ENCODE measurements at regions not wholly inside any gene's neighbourhood (a gene's known extent, or its start where the extent isn't known, plus 50 kb on each side); places are given as distances from the start of the nearest gene placed in this dataset.

GRCh38 chr5:61823781-61824180, 482.2 kb upstream of the KIF2A start:
- DNase-seq (ENCODE audit: low read depth in 2 of 2): no peak

- DNase-seq (ENCODE audit: low read depth in 2 of 2): no peak
Observed at GRCh38 chr5:61824396-61824795, 481.6 kb upstream of the KIF2A start.

GRCh38 chr5:61827445-61827975, 478.5 kb upstream of the KIF2A start:
- DNase-seq (ENCODE audit: low read depth in 2 of 2): no peak

DNA sequence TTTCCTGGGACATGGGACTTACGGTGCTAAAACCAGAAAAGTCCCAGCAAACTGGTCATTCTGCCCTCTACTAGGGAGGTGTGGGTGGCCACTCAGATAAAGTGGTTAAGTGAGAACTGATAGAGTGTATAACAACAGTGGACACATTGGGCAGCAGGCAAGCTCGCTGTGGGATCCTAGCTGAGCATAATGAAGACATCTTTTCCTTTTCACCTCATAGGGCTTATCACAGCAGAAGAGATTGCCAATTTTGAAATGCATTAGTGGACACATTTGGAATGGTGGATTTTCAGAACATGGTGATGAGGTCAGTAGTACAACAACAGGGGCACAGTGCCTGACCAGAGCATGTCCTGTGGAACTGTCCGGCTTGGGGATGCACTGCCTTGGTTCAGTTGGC, 477.1 kb upstream of the KIF2A start:
- DNase-seq (ENCODE audit: low read depth in 2 of 2): no peak

GRCh38 chr5:61831736-61832135, 474.3 kb upstream of the KIF2A start:
- no peak for DNase-seq (ENCODE audit: low read depth in 2 of 2)

DNA sequence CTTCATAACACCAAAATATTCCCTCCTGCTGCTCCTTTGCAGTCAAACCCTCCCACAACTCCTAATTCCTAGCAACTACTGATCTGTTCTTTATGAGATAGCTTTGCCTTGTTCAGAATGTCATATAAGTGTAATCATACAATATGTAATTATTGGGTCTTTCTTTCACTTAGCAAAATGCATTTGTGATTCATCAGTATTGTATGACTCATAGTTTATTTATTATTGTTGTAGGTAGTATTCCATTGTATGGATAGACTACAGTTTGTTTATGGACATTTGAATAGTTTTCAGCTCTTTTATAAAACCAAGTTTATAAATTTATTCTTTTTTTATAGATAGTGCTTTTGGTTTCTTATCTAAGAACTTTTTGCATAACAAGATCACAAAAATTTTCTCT, 468.2 kb upstream of the KIF2A start:
- DNase-seq (ENCODE audit: low read depth in 2 of 2): no peak

GRCh38 chr5:61840361-61840760, 465.6 kb upstream of the KIF2A start:
- DNase-seq (ENCODE audit: low read depth in 2 of 2): no peak

GRCh38 chr5:61842840-61843239, 463.2 kb upstream of the KIF2A start:
- DNase-seq (ENCODE audit: low read depth in 2 of 2): no peak

DNA sequence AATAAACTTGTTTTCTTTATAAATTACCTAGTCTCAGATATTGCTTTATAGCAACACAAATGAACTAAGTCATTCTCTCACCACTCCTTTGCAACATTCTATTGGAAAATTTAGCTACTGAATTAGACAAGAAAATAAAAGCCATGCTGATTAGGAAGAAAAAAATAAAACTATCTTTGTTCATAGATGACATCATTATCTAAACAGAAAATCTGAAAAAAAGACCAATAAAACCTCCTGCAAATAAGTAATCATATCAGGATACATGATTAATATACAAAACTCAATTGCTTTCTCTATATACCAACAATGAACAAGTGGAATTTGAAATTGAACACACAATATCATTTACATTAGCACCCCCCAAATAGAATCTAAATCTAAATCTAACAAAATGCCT, 455.3 kb upstream of the KIF2A start:
- DNase-seq (ENCODE audit: low read depth in 2 of 2): no peak

DNA sequence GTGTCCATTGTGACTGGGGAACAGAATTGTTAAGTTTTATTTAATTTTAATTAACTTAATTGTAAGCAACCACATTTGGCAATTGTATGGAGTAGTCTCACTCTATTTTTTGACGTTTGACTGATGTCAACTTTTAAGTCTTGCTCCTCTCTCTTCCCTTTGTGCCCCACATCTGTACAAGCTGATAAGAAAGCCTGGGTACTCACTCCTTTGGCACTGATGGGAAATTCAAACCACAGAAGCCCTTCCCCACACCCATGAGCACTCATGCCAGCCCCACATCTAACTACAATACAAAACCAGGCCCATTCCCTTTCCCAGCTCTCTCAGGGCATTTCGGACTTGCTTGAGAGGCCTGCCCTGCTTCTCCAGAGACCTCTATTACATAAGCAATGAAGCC, 451.5 kb upstream of the KIF2A start:
- no peak for DNase-seq (ENCODE audit: low read depth in 2 of 2)

- DNase-seq (ENCODE audit: low read depth in 2 of 2): no peak
Observed at GRCh38 chr5:61860978-61861377, 445.0 kb upstream of the KIF2A start.

- DNase-seq (ENCODE audit: low read depth in 2 of 2): no peak
Observed at GRCh38 chr5:61866930-61867329, 439.1 kb upstream of the KIF2A start.

GRCh38 chr5:61869333-61869732, 436.7 kb upstream of the KIF2A start:
- DNase-seq (ENCODE audit: low read depth in 2 of 2): no peak

DNA sequence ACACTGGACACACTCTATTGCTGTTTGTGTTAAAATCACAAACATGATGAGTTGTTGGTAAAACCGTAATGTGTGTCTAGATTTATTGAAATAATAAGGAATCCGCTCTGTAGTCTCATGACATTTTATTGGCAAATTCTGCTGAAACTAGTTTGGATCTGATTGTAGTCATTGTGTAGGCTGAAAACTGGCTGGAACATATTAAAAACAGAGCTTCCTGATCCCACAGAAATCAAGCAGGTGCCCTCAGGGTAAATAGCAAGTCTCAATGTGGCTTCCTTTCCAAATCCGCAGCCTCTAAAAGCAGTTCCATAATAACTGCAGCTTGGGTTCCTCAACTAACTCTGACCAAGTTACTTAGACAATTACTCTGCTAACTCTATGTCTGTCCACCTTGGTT, 427.5 kb upstream of the KIF2A start:
- no peak for DNase-seq (ENCODE audit: low read depth in 2 of 2)

DNA sequence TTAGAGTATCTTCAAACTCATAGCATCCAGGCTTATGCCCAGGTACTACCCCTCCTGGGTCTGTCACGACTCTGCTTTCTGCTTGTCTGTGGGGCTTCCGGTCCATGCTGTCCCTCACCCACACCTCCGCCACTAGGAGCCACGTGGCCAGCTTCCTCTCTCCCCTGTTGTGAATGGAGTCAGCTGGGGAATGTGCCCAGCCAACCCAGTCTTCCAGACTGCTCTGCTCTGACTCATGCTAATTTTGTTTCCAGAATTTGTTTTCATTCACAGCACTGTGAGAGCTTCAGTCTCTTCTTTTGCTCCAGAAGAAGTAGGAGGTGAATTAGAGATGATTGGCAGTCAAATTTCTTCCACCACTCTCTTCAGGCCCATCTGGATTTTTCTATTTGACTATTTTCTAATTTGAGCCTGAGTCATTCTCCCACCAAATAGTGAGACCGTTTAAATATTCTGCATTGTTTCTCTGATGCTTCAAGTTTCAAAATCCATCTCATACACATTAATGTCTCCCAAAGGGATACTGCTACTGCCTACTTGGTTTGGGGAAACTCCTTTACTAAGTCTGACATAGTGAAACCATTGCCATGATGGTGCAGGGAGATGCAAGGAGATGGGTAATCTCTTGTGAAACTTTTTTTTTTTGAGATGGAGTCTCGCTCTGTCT, 424.1 kb upstream of the KIF2A start:
- DNase-seq (ENCODE audit: low read depth in 2 of 2): no peak

DNA sequence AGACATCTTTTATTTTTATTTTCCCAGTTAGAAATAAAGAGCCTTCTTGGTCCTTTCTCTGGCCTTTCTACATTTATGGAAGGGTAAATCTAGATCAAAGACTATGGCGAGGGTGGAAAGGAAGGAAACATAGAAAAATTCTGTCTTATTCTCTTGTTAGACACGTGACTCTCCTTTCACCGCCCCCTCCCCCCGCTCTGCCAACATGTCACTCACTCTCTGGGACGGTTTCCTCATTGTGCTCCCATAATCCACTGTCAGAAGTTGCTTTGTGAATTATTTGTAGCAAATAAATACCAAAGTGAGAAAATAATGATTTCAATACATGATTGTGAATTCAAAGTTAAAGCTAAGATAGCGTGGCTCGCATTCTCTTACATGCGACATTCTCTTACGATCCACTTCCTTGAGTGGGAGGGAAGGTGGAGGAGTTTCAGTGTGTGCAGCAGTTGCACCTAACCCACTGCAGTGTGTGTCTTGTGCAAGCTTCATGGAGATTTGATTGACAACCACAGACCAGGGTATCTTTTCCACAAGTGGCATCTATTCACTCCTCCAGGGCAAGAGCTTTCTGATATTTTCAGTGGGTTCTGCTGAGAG, 423.0 kb upstream of the KIF2A start:
- DNase-seq (ENCODE audit: low read depth in 2 of 2): no peak

DNA sequence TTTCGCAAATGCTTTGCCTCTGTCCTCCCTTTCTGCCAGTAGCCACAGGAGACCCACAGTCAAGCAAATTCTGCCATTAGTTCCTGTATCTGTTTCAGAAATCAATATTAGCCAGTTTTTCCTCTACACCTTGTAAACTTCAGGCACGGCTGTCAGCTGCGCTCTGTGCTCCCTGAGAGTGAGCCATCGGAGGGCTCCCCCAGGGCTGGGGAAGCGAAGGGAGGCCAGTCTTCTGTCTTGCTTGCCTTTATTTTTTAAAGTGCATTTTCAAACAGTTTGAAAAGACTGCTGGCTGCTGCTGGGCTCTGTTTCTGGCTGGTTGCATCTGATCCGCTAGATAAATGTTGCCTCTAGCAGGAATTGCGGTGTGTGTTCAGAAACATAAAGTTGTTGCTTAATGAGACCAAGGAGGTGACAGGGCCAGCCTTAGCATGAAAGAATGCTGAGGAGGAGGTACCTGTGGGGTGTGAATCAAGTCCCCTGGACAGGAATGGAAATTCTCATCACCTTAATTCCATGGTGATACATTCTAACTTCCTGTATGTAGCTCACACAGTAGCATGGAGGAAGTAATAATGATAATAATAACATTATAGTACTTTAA, 421.7 kb upstream of the KIF2A start:
- DNase-seq (ENCODE audit: low read depth in 2 of 2): no peak

GRCh38 chr5:61886214-61886613, 419.8 kb upstream of the KIF2A start:
- DNase-seq (ENCODE audit: low read depth in 2 of 2): no peak

DNA sequence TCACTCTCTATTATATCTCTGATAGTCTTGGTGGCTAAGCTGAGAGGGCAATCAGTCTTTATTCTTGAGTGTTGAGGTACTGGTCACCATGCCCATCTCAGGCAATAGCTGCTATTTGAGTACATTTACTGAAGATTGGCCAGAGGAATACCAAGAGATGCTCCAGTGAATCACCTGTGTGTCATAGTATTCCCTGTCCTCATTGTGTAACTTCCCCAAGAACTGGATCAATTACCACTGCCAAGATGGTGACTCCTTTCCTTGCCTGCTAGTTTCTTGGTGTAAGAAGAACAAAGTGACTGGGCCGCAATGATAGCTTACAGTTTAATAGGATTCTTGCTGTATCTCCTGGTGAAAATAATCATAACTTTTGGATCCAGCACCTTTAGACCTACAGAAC, 418.7 kb upstream of the KIF2A start:
- DNase-seq (ENCODE audit: low read depth in 2 of 2): no peak

DNA sequence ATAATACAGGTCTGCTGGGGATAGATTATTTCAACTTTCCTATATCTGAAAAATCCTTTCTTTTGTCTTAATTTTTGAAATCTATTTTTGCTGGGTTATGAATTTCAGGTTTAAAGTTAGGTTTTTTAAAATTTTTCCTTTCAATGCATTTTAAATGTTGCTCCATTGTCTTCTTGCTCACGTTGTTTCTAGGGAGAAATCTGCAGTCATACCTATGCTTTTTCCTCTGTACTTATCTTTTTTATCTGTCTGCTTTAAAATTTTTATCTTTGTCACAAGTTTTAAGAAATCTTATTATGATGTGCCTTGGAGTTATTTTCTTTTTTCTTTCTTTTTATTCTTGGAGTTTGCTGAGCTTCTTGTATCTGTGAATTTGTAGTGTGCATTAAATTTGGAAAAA, 412.0 kb upstream of the KIF2A start:
- no peak for DNase-seq (ENCODE audit: low read depth in 2 of 2)

DNA sequence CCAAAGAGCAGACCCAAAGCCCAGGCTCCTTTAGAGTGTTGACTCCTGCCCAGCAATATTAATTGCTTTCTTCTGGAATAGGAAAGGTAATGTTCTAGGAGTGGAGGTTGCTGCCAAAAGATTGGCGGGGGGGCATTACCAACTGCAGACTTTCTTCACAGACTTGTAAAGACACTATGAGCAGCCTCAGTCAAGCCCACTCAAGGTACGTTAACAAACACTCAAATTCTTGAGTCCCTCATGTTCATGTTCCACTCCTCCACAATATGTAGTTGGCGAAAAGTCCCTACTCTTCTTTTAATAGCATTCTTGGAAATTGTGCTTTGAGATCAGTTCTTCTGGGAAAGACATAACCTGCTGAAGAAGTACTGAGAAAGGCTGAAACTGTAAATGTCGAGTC, 409.2 kb upstream of the KIF2A start:
- no peak for DNase-seq (ENCODE audit: low read depth in 2 of 2)

- DNase-seq (ENCODE audit: low read depth in 2 of 2): no peak
Observed at GRCh38 chr5:61897251-61897650, 408.8 kb upstream of the KIF2A start.

DNA sequence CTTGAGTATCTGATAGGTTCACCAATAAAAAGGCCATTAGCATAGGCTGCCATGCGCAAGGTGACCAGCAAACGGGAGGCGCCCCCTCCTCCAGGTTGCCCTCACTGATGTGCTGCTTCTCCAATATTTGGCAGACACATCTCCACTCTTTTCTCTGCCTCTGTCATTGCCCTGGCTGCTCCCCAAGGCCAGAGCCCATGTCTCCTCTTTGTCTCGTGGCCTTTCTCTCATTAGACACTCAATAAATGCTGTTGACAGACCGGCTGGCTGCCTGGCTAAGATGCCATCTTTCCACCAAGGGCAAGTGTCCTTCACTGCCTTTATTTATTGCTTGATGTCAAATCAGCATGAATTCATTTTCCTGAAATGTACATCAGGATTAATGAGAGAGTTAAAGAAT, 404.0 kb upstream of the KIF2A start:
- no peak for DNase-seq (ENCODE audit: low read depth in 2 of 2)
